GM12878 (cell line): ENCODE measurements at regions not wholly inside any gene's neighbourhood (a gene's known extent, or its start where the extent isn't known, plus 50 kb on each side); places are given as distances from the start of the nearest gene placed in this dataset.

Experiments used
- ATAC-seq: fragments of 200-7000 bp; cut with Tn5 transposase; 3 replicates; pipeline ENCODE4 v1.9.1; 2020; ENCODE audit warnings: mild to moderate bottlenecking, moderate library complexity
- BruUV-seq: library from RNA; stranded (reverse); fragments of 400-500 nt; replicated peaks from 2 replicates; lab custom pipeline; 2021; lab: Mats Ljungman, UMichigan
- CTCF ChIA-PET: fragments of 300-600 bp; sonication (Branson Sonifier 250); formaldehyde crosslinking; extraction: SDS; loops from one replicate; lab custom pipeline; 2021; ENCODE audit warnings: inconsistent platforms; lab: Yijun Ruan, JAX
- POLR2A ChIA-PET: fragments of 350-600 bp; formaldehyde crosslinking; extraction: SDS; loops from one replicate; lab custom pipeline; 2021; ENCODE audit warnings: inconsistent platforms; lab: Charles Lee
- RAD21 ChIA-PET: fragments of 300-600 bp; sonication (Branson Sonifier 250); formaldehyde crosslinking; loops from one replicate; lab custom pipeline; 2023; ENCODE audit warnings: antibody characterized with exemption; ENCODE audit not compliant: unreplicated experiment; lab: Charles Lee
- SMC1A ChIA-PET: fragments of 300-600 bp; sonication (Branson Sonifier 250); formaldehyde crosslinking; loops from one replicate; lab custom pipeline; 2023; ENCODE audit not compliant: unreplicated experiment, uncharacterized antibody; lab: Charles Lee
- DNase-seq: peaks from one replicate; pipeline ENCODE4 v3.0.0-alpha.2; 2011; ENCODE audit warnings: low read depth, low spot score
- FAIRE-seq: peaks from 3 replicates; lab custom pipeline; 2011; peaks lifted over from hg19 to GRCh38; lab: Jason Lieb, UNC
- H2AFZ ChIP-seq: 2 replicates; pipeline ENCODE4 v1.6.0; 2011; ENCODE audit warnings: low read depth, low read length, control low read depth; ENCODE audit not compliant: control insufficient read depth
- H3K27ac ChIP-seq: 2 replicates; pipeline ENCODE4 v1.5.1; 2011; ENCODE audit warnings: control low read depth; ENCODE audit not compliant: control insufficient read depth, insufficient read depth
- H3K27me3 ChIP-seq, 2 experiments: replicated peaks in 1 of 2; 2 replicates each; pipeline versions ENCODE4 v1.6.0 to v1.6.1; 2011; ENCODE audit warnings: low read length in 1 of 2; ENCODE audit not compliant: control insufficient read depth in 2 of 2, insufficient read depth in 2 of 2
- H3K36me3 ChIP-seq, 2 experiments: 2 replicates each; pipeline ENCODE4 v1.5.1; 2011; ENCODE audit warnings: low read length in 1 of 2; ENCODE audit not compliant: control insufficient read depth in 2 of 2, insufficient read depth in 2 of 2
- H3K4me1 ChIP-seq: 2 replicates; pipeline ENCODE4 v1.6.1; 2011; ENCODE audit warnings: mild to moderate bottlenecking, low read length, moderate library complexity, mixed read lengths; ENCODE audit not compliant: control insufficient read depth, insufficient read depth
- H3K4me2 ChIP-seq: 2 replicates; pipeline ENCODE4 v1.6.0; 2011; ENCODE audit warnings: control low read depth; ENCODE audit not compliant: control insufficient read depth, insufficient read depth
- H3K4me3 ChIP-seq: fragments of 200-600 bp; sonication (generic); 2 replicates; pipeline ENCODE4 v1.5.1; 2016
- H3K79me2 ChIP-seq: 2 replicates; pipeline ENCODE4 v1.6.0; 2011; ENCODE audit warnings: low read length; ENCODE audit not compliant: control insufficient read depth, insufficient read depth
- H3K9ac ChIP-seq: 2 replicates; pipeline ENCODE4 v1.8.0; 2011; ENCODE audit warnings: low read length, control low read depth, mixed read lengths; ENCODE audit not compliant: control insufficient read depth, insufficient read depth
- H3K9me3 ChIP-seq: replicated peaks from 3 replicates; pipeline ENCODE4 v1.5.1; 2011; ENCODE audit warnings: mild to moderate bottlenecking, low read length; ENCODE audit not compliant: control insufficient read depth, insufficient read depth
- H4K20me1 ChIP-seq: 2 replicates; pipeline ENCODE4 v1.6.0; 2011; ENCODE audit not compliant: control insufficient read depth, insufficient read depth
- EED ChIP-seq: sonication (generic); IDR thresholded peaks from 2 replicates; pipeline ENCODE4 v1.6.1; 2016; ENCODE audit warnings: antibody characterized with exemption, low read depth
- MTA2 ChIP-seq: fragments of 450-650 bp; IDR thresholded peaks from 2 replicates; pipeline ENCODE4 v1.6.1; 2016; ENCODE audit warnings: low read depth, mild to moderate bottlenecking, moderate library complexity
- MYC ChIP-seq: IDR thresholded peaks from 2 replicates; pipeline ENCODE4 v1.6.1; 2011; ENCODE audit warnings: mild to moderate bottlenecking, low read length, moderate library complexity, inconsistent platforms; ENCODE audit not compliant: insufficient read depth, insufficient replicate concordance, insufficient read length, severe bottlenecking
- SP1 ChIP-seq: IDR thresholded peaks from one replicate; pipeline ENCODE4 v1.6.1; 2011; ENCODE audit warnings: low read depth, low read length
- WGBS: methylation state at CpG from one replicate; pipeline ENCODE4 v1.1.6; 2016; ENCODE audit warnings: low lambda C conversion rate; ENCODE audit not compliant: insufficient replicate concordance, insufficient coverage; ENCODE audit errors: missing lambda C conversion rate; 5-methylcytosine and 5-hydroxymethylcytosine counted together
- in situ Hi-C: fragments of 300-500 bp; cut with MboI; formaldehyde crosslinking; loops from 9 replicates; pipeline ENCODE4 v1.14.3; 2018; ENCODE audit warnings: mixed read lengths
- intact Hi-C: fragments of 100-400 bp; cut with micrococcal nuclease; formaldehyde crosslinking; loops from one replicate; pipeline ENCODE4 v1.14.2; 2022; ENCODE audit not compliant: unreplicated experiment
- TF ChIP-seq, protein P1 (sequence below), 3 experiments: IDR thresholded peaks in 2 of 3; conservative IDR thresholded peaks in 1 of 3; 2 replicates each; pipeline ENCODE4 v1.5.1; 2011; ENCODE audit warnings: low read depth in 3 of 3, low read length in 3 of 3, mild to moderate bottlenecking in 3 of 3, control low read depth in 2 of 3, moderate library complexity in 2 of 3, inconsistent platforms in 1 of 3, mixed read lengths in 1 of 3; ENCODE audit not compliant: control insufficient read depth in 2 of 3, insufficient read depth in 1 of 3; ENCODE audit errors: extremely low read depth in 1 of 3
- TF ChIP-seq, protein P2 (sequence below): fragments of 450-650 bp; IDR thresholded peaks from 2 replicates; pipeline ENCODE4 v1.6.1; 2014; ENCODE audit warnings: mild to moderate bottlenecking
- TF ChIP-seq, protein P3 (sequence below): fragments of 450-650 bp; IDR thresholded peaks from 2 replicates; pipeline ENCODE4 v1.6.1; 2017; ENCODE audit warnings: mild to moderate bottlenecking, low read depth, inconsistent platforms; ENCODE audit not compliant: poor library complexity, severe bottlenecking
- TF ChIP-seq, protein P4 (sequence below): fragments of 450-650 bp; IDR thresholded peaks from 2 replicates; pipeline ENCODE4 v1.6.1; 2017; ENCODE audit warnings: borderline replicate concordance

DNA sequence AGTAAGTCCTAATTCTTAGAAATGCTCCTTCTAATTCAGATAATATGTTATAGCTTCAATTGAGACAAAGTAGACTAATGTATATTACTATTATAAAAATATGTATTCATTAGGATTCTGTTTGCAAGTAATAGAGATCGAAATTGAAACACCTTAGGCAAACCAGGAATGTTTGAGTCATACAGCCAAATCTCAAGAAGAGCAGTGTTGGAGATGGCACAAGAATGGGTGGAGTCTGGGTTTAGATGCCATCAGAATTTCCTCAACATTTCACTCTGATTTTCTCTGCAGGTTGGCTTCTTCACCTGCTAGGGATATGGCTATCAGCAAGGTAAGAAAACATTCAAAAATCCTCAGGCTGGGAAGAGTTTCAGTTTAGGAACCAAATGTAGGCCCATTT is 405.4 kb downstream of the CCDC85A start:
- ATAC-seq, result no peak
- Histone ChIP-seq H3K4me3 (no peak overlapping the region), H4K20me1 (no peaks in the 10 kb centered on the region), H3K9ac (no peak overlapping the region), H2AFZ (no peak overlapping the region), H3K4me1 (no peaks in the 10 kb centered on the region), H3K79me2 (no peaks in the 10 kb centered on the region), H3K4me2 (no peak overlapping the region), H3K27ac (no peak overlapping the region), H3K9me3 (no peaks in the 10 kb centered on the region), H3K36me3 (no peaks in the 10 kb centered on the region), H3K27me3 (no peaks in the 10 kb centered on the region)
- ChIA-PET SMC1A (interaction anchor here (1.2 kb wide), 1 partner anchor 16 kb away, joined by 4 read pairs; no protein-coding TSS in a partner anchor), RAD21 (no interaction called here), POLR2A (no interaction called here), CTCF (no interaction called here)
- DNase-seq, result no peak
- WGBS, result 0% methylated on average over 1 of the region's 1 CpG
- TF ChIP-seq, protein P1, sequence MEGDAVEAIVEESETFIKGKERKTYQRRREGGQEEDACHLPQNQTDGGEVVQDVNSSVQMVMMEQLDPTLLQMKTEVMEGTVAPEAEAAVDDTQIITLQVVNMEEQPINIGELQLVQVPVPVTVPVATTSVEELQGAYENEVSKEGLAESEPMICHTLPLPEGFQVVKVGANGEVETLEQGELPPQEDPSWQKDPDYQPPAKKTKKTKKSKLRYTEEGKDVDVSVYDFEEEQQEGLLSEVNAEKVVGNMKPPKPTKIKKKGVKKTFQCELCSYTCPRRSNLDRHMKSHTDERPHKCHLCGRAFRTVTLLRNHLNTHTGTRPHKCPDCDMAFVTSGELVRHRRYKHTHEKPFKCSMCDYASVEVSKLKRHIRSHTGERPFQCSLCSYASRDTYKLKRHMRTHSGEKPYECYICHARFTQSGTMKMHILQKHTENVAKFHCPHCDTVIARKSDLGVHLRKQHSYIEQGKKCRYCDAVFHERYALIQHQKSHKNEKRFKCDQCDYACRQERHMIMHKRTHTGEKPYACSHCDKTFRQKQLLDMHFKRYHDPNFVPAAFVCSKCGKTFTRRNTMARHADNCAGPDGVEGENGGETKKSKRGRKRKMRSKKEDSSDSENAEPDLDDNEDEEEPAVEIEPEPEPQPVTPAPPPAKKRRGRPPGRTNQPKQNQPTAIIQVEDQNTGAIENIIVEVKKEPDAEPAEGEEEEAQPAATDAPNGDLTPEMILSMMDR (IDR thresholded peaks at IDR 0.05 in 2 of 3, conservative IDR thresholded peaks at IDR 0.05 in 1 of 3; ENCODE audit: control insufficient read depth in 2 of 3, extremely low read depth in 1 of 3, insufficient read depth in 1 of 3, low read depth in 3 of 3, low read length in 3 of 3), result 0 out of 6 replicates have a peak, but pooled peaks of 1 of the 3 experiments have one; percentile 3
- no peak for TF ChIP-seq EED
- in situ Hi-C loops, result no loop called here
- no TSS peak for BruUV-seq
- intact Hi-C loops, result no loop called here
- FAIRE-seq, result no peak

DNA sequence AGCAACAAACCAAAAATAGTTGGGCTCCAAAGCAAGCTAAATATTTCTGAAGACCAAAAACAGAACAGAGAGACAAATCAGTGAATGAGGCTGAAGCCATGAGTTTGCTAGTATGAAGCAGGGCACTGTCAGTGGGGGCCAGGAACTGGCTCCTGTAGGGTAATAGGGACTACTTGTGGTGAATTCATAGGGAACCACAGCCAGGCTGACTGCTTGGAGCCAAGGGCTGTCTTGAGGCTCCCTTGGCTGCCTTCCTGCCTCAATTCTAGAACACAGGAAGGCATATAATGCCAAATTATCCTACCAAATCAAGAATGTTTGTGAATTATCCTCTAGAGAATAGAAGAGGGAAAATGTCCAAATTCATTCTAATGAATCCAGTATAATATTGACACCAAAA is 406.0 kb downstream of the CCDC85A start:
- no peak overlapping the region for H3K4me3 ChIP-seq
- H2AFZ ChIP-seq, result no peak overlapping the region
- no peak for FAIRE-seq
- no peak overlapping the region for H3K4me2 ChIP-seq
- ChIA-PET POLR2A (no interaction called here), CTCF (no interaction called here), SMC1A (no interaction called here), RAD21 (no interaction called here)
- in situ Hi-C loops, result no loop called here
- H3K27me3 ChIP-seq, result no peaks in the 10 kb centered on the region
- no peak overlapping the region for H3K9ac ChIP-seq
- no peak for ATAC-seq
- no peak for DNase-seq
- no TSS peak for BruUV-seq
- no peaks in the 10 kb centered on the region for H3K79me2 ChIP-seq
- H3K27ac ChIP-seq, result no peak overlapping the region
- no peaks in the 10 kb centered on the region for H3K36me3 ChIP-seq
- no peaks in the 10 kb centered on the region for H4K20me1 ChIP-seq
- no peaks in the 10 kb centered on the region for H3K9me3 ChIP-seq
- intact Hi-C loops, result no loop called here
- H3K4me1 ChIP-seq, result no peaks in the 10 kb centered on the region
- TF ChIP-seq, protein P2, sequence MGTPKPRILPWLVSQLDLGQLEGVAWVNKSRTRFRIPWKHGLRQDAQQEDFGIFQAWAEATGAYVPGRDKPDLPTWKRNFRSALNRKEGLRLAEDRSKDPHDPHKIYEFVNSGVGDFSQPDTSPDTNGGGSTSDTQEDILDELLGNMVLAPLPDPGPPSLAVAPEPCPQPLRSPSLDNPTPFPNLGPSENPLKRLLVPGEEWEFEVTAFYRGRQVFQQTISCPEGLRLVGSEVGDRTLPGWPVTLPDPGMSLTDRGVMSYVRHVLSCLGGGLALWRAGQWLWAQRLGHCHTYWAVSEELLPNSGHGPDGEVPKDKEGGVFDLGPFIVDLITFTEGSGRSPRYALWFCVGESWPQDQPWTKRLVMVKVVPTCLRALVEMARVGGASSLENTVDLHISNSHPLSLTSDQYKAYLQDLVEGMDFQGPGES, result no peak
- TF ChIP-seq SP1 (no peak), MYC (no peak), MTA2 (no peak)
- TF ChIP-seq, protein P3, sequence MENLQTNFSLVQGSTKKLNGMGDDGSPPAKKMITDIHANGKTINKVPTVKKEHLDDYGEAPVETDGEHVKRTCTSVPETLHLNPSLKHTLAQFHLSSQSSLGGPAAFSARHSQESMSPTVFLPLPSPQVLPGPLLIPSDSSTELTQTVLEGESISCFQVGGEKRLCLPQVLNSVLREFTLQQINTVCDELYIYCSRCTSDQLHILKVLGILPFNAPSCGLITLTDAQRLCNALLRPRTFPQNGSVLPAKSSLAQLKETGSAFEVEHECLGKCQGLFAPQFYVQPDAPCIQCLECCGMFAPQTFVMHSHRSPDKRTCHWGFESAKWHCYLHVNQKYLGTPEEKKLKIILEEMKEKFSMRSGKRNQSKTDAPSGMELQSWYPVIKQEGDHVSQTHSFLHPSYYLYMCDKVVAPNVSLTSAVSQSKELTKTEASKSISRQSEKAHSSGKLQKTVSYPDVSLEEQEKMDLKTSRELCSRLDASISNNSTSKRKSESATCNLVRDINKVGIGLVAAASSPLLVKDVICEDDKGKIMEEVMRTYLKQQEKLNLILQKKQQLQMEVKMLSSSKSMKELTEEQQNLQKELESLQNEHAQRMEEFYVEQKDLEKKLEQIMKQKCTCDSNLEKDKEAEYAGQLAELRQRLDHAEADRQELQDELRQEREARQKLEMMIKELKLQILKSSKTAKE, result no peak
- TF ChIP-seq, protein P4, sequence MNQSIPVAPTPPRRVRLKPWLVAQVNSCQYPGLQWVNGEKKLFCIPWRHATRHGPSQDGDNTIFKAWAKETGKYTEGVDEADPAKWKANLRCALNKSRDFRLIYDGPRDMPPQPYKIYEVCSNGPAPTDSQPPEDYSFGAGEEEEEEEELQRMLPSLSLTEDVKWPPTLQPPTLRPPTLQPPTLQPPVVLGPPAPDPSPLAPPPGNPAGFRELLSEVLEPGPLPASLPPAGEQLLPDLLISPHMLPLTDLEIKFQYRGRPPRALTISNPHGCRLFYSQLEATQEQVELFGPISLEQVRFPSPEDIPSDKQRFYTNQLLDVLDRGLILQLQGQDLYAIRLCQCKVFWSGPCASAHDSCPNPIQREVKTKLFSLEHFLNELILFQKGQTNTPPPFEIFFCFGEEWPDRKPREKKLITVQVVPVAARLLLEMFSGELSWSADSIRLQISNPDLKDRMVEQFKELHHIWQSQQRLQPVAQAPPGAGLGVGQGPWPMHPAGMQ, result no peak
